HG02840 (cell line): ENCODE measurements at regions not wholly inside any gene's neighbourhood (a gene's known extent, or its start where the extent isn't known, plus 50 kb on each side); places are given as distances from the start of the nearest gene placed in this dataset.

ENCODE experiments used
- ATAC-seq: cut with Tn5 transposase; IDR thresholded peaks from one replicate; pipeline ENCODE4 v1.9.1; 2021; ENCODE audit warnings: mild to moderate bottlenecking, moderate library complexity, moderate number of reproducible peaks; ENCODE audit not compliant: unreplicated experiment, low FRiP score

DNA sequence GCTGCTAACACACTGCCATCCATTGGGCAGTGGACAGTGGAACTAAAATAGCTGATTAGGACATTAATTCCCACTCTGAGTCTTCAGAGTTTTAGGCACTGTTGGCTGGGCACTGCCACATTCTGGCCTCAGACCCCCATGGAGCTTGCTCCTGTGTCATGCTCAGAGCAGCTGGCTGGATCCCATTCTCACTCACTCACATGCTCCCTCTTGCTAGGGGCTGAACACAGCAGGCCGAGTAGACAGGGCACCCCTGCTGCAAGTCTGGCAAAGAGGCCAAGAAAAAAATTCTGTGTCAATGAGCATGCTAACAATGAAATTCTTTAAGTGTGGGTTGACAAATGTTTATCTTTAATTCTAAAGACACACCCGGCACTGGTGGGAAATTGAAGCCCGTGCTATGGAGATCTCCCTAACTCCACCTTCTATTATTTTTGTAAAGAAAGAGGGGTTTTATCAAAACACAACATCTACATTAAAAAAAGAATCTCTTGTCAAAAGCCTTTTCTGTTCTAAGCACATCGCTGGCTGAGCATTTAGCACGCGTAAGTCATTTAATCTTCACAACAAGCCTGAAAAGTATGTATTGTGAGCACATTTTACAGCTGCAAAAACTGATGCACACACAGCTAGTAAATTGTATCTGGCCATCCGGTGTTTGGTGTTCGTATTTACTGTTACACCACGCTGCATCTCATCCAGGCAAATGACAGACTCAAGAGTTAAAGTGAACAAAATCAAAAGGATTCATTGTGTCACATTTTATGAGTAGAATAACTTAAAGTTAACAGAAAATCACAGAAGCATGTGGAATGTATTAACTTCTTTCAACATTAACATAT lies 362.1 kb downstream of the PLOD2 start:
- no peak for ATAC-seq

DNA sequence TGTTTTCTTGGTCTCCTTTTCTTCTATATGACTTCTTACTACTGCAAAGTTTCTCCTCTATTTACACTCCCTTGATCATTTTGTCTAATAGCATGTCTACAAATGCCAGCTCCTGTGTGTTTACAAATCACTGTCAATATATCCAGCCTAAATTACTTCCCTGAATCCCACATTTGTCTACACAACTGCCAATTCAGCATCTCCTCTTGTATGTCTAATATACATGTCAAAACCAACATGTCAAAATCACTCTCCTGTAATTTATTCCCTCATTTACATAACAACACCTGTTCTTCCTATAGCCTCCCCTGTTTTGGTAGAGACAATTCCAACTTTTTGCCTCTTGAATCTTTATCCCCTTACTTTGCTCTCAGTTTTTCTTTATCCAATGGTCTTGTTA lies 359.3 kb downstream of the PLOD2 start:
- no peak for ATAC-seq

DNA sequence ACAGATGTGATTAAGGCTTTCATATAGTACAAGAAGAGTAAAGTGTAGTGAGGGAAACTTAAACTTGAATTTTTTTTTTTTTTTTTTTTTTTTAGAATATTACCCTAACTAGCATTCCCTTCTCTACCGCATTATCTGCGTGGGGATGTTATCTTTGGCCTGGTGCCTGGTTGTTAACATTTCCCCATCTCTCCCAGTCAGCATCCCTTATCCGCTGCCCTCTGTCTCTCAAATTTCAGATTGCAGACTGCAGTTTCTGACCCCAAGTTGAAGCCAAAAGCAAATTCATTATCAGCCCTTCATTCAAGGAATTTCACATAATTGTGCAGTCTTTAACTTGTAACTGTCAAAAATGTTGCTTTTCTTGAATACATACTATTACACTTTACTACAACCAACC lies 353.0 kb downstream of the PLOD2 start:
- no peak for ATAC-seq

DNA sequence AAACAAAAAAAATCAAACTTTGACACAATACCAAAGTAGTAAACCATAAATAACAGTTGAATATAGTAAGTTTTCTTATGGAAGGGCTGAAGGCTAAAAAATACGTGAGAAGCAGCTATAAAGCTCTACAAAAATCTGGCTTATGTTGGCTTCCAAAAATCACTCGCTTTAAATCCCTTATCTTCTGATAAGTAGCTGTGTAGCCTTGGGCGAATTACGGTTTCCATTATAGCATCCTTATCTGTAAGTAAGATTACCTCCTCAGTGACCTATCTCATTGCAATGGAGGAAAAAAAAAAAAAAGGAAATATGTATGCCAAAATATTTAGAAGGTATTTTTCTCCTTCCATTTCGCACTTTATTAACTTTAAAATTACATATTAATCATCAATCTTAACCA lies 348.6 kb downstream of the PLOD2 start:
- no peak for ATAC-seq

DNA sequence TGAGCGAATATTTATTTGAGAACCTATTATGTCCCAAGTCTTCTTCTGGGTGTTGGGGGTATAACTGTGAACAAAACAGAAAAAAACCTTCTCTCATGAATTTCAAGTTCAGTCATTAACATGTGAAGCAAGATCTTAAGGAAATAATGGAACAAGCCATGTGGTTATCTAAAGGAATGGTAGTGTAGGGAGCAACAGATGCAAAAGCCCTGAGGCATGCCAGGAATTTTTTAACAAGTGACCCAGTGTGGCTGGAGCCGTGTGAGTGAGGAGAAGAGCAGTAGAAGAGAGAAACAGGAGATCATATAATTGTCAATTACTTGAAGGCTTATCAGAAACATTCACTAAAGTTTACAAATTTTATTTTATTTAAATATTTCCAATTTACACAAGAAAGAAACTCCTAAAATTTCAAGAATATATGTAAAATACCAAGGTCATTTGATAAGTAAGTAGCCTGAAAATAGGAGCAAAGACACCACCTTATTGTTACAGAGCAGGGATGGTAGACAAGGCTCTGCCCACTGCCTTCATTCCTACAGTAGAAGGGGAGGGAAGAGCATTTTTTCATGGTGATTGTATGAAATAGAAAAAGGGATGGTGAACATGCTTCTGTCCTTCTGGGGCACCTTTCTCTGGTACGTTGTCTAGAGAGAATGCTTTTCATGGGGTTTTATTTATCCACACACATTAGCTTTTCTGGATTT lies 345.1 kb downstream of the PLOD2 start:
- ATAC-seq = no peak

DNA sequence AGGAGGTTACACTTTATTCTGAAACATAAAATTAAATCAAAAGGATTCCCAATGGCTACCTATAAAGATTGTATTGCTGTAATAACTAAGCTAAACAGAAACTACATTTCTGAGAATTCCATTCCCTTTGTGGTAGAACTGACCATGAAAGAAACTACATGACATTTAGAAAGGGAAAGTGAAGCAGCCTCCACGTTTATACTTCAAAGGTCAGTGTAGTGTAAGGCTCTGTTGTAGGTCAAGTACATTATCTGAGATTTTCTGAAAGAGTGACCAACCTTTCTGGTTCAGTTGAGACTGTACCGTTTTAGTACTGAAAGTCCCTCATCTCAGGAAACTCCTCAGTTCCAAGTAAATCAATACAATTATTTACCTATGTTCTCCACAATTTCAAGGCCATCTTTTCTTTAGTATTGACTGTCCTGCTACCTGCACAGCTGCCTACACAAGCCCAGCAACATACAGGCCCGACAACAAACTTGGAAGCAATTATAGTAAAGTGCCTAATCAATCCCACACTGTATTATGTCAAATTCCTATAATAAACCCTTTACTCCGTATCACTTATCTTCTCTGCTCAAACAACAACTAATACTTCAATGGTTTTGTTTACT lies 343.0 kb downstream of the PLOD2 start:
- ATAC-seq = no peak

DNA sequence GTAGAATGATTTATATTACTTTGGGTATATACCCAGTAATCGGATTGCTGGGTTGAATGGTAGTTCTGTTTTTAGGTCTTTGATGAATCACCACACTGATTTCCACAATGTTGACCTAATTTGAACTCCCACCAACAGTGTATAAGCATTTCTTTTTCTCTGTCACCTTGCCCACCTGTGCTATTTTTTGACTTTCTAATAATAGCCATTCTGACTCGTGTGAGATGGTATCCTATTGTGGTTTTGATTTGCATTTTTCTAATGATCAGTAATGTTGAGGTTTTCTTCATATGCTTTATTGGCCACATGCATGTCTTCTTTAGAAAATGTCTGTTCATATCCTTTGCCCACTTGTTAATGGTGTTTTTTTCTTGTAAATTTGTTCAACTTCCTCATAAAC lies 340.8 kb downstream of the PLOD2 start:
- no peak for ATAC-seq

DNA sequence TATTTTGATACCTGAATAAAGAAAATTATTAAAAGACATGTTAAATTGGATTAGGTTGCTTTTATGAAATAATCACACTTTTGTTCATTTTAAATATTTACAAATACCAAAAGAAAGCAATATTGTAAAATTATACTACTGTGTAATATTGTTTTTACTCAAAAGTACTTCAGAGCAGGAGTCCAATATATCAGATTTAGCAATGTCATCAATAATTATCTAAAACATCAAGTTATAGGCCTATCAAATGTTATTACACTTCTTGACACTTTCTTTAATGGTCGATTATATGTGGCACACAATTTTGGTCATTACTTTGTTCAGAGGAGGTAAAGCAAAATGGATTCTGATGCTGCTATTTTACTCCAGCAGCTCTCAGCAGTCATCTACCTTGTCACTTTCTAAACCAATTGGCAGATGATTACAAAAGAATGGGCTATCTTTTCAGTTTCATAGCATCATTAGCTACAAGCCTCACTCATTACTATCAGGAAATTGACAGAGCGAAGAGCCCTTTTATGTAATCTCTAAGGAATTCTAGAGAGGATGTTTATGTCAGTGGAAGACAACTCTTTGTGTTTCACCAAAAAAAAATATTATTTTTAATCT lies 318.6 kb downstream of the PLOD2 start:
- no peak for ATAC-seq

DNA sequence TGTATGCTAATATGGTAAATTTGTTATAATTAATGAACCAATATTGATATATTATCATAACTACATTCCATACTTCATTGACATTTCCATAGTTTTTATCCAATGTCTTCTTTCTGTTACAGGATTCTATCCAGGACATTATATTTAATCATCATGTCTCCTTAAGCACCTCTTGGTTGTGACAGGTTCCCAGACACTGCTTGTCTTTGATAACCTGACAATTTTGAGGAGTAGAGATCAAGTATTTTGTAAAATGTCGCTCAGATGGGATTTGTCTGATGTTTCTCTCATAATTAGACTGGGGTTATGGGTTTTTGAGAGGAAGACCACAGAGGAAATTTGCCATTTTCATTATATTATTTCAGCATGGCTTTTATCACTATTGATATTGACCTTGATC lies 317.4 kb downstream of the PLOD2 start:
- no peak for ATAC-seq

DNA sequence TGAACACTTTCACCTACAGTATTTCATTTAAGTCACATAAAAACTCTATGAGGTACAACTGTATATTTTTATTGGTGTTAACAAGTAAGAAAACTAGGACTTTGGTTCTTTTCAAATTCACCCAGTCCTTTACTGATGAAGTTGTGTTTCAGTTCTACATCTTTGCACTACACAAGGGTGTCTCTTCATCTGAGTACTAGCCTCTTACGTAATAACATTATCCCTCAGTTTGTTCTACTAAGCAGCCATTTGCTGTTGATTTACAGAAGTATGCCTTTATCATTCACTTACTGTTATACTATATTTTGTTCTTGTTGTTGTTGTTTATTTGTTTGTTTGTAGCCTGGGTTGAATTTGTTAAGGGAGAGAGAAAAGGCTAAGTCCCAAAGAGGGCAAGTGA lies 311.9 kb downstream of the PLOD2 start:
- no peak for ATAC-seq

DNA sequence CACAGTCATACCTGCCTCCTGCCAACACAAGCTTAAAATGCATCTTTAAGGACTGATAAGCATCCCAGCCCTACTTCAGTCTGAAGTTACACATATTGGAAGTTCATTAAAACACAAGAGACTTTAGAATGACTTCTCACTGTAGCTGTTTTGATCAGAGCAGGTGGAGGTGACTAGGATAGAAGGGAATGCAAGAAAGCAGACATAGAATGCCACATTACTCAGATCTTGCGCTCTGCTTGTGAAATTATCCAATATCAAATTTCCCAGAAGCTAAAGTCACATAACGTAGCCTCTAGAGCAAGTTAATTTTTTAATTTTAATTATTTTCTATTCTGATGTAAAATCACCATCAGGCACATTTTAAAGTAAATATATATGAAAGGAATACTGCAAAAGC lies 306.5 kb downstream of the PLOD2 start:
- no peak for ATAC-seq

DNA sequence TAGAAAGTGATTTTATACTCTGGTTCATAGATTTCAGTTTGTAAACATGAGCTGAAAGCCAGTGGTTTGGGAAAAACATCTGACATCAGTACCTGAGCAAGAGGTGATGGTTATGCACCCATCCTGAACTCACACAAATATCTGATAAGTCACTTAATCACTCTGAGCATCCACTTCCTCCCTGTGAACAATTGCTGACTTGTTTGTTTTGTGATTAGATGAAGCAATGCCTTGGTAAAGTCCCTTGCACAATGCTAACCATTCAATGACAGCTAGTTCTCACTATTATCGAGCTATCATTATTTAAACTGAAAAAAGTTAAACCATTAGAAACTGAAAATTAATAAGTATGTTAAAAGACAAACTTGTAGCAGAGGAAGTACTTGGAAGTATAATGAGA lies 303.0 kb downstream of the PLOD2 start:
- no peak for ATAC-seq

DNA sequence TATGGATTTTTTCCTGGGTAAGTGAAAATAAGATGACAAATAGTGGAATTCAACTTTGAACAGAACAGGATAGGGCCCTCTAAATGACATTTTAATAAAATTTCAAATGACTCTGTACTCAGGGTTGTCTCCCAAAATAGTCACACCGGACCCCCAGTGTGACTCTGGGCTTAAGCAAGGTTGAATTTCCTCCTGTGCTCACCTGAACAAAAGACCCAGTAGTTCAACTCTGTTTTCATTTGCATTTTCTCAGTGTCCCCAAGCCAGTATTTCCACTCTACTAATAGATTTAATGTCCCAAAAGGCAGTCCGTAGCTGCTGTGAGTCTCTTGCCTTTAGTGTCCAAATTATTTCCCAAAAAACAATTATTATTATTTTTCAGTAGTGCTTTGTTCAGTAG lies 296.6 kb downstream of the PLOD2 start:
- ATAC-seq = no peak

DNA sequence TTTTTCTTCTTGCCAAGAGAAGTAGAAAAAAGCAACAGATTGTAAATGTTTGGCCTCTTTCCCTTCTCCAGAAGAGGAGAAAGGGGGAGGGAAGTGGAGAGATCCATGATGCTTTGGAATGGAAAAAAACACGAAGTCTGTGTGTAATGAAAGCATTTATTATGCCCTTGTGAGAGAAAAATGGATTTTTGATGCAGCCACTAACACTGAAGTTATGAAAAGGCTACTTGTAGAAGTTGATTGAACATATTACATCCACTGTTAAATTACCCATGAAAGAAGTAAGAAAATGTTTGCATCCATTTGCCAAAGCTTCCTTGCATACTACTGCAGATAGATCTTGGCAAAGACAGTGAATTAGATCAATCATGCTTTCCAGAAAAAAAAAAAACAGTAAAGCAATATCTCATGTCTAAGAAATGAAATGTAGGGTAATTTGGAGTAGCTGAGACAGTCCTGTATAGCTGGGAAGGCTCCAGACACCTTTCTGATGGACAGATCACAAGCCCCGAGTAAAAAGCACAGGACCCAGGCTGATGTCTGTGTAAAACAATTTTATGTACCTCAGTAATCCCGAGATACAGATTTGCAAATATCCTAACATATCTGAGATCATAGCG lies 295.5 kb downstream of the PLOD2 start:
- no peak for ATAC-seq

DNA sequence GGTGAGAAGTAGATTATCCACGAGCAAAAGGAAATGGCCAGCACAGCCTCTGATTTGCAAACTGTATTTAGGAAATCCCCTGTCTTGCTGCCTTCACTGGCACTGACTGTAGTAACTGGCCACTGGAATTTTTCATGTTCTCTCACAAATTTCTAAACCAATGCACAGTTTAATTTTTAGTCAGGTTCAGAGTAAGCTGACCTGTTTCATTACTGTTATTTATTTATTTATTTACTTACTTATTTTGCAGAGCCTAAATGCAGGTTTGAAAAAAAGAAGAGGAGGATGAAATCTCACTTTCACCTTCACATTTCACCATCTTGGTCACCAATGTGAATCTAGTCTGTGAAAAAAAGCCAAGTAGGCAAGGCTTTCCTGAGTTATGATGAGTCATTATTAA lies 291.0 kb downstream of the PLOD2 start:
- ATAC-seq = peak; percentile 84

DNA sequence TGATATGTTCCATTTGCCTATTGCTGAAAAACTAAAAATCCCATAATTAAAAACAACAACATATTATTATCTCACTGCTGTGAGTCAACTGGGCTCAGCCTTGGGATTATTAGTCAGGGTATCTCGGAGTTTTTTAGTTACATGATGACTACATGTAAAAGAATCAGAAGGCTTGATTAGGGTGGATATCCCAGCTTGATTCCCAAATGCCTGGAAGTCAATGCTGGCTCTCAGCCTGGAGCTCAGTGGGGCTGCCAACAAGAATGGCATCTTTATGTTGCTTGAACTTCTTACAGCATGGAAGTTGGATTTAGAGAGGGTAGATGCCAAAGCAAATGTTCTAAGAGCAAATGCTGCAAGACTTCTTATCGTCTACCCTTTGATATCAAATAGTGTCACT lies 278.5 kb downstream of the PLOD2 start:
- no peak for ATAC-seq

DNA sequence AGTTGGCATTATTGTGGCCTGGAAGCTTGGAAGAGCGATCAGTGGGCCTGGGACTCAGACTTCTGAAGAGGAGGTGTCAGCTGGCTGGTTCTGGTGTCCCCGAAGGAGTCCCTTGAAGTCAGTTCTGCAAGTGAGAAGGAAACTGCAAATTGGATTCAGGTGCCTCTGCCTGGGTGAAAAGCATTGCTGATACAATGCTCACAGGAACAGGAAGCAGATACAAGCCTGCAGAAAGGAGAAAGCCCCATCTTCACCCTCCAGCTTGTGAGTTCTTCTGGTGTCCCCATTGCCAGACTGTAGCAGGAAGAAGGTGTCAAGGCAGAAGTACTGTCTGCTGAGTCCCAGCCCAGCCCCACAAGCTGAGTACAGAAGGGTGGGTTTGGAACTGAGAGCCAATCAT lies 271.3 kb downstream of the PLOD2 start:
- ATAC-seq = no peak

DNA sequence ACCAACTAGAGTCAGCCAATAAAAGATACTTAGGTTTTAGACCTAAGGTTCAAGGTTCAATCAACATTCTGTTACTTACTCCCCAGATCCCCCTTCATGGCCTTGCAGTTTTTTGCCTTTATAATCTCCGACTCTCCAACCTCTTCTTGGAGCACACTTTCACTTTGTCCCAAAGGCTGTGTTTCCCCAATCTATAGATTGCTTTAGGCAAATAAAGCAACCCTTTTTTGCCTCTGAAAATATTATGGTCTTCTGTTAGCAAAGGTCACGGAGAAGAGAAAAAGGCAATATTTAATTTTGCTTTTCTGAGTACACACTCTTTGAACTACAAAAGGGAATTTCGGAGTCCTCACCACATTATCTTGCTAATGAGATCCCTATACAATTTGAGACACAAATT lies 268.1 kb downstream of the PLOD2 start:
- ATAC-seq = no peak

DNA sequence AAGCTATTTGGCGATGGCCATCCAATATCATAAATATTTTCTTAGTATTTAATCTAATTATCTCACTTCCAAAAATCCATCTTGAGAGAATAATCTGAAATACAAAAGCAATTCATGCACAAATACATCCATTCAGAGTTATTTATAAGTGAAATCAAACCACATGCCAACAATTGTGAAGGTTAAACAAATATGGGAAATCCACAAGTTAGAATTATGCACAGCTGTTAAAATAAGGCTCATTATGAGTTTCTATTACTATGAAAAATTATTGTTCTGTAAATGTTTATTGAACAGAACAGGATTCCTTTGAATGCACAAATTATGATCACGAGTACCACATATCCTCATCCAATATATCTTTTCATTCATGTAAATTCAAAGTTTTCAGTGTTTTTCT lies 267.7 kb downstream of the PLOD2 start:
- no peak for ATAC-seq

DNA sequence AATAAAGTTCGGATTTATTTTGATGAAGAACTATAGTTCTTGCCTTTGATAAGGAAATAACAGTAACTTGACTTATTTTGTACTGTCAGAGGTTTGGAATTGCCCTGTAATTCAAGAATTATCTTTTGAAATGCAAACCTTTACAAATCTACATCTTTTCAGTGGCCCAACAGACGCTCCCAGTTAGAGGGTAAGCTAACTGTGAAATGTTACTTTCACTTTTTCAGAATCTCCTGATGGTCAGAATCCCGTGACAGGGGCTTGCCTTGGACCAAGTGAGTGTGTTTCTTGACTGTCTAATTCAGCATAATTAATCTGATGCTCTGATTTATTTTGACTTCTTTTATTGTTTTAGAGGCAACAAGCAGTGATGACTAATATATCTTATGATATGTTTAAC lies 262.5 kb downstream of the PLOD2 start:
- peak; percentile 43 for ATAC-seq

DNA sequence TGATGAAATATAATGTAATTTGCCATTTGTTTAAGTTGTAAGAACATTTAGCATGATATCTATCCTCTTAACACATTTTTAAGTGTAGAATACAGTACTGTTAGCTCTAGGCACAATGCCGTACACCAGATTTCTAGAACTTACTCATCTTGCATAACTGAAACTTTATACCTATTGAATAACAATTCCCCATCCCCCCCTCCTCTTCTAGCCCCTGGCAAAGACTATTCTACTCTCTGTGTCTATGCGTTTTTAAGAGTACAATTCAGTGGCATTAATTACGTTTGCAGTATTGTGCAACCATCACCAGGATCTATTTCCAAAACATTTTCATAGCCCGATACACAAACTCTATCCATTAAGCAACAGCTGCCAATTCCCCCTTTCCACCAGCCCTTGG lies 261.7 kb downstream of the PLOD2 start:
- ATAC-seq = no peak
